Transverse colon (tissue), 4 donors: ENCODE measurements at regions not wholly inside any gene's neighbourhood (a gene's known extent, or its start where the extent isn't known, plus 50 kb on each side); places are given as distances from the start of the nearest gene placed in this dataset.

Experiments
- DNase-seq: peaks from one replicate; pipeline ENCODE4 v3.0.0-alpha.2; 2019
- H3K27ac ChIP-seq, 4 donors: fragments of 200-600 bp; sonication (generic); 2 replicates each; pipeline ENCODE4 v1.5.1; 2016 to 2018; ENCODE audit warnings: inconsistent platforms in 4 of 4
- H3K27me3 ChIP-seq: fragments of 200-600 bp; sonication (generic); 2 replicates; pipeline ENCODE4 v1.5.1; 2017; ENCODE audit warnings: inconsistent platforms
- H3K36me3 ChIP-seq, 4 donors: fragments of 200-600 bp; sonication (generic); 2 replicates each; pipeline ENCODE4 v1.5.1; 2017 to 2019; ENCODE audit warnings: inconsistent platforms in 4 of 4
- H3K4me1 ChIP-seq, 4 donors: fragments of 200-600 bp; sonication (generic); 2 replicates each; pipeline ENCODE4 v1.5.1; 2017 to 2020; ENCODE audit warnings: inconsistent platforms in 4 of 4
- H3K4me3 ChIP-seq, 4 donors: fragments of 200-600 bp; sonication (generic); 1 replicate in 1 of 4; 2 replicates in 3 of 4; pipeline versions ENCODE4 v1.5.1 to v1.6.1; 2017 to 2019; ENCODE audit warnings: inconsistent platforms in 4 of 4
- H3K9me3 ChIP-seq, 2 donors: fragments of 200-600 bp; sonication (generic); 2 replicates each; pipeline ENCODE4 v1.5.1; 2017 to 2019; ENCODE audit warnings: inconsistent platforms in 2 of 2
- CTCF ChIP-seq, 5 experiments: fragments of 200-600 bp in 3 of 5; fragments of 450-650 bp in 2 of 5; sonication (generic) in 3 of 5; IDR thresholded peaks; 1 replicate in 2 of 5; 2 replicates in 3 of 5; pipeline ENCODE4 v1.5.1; 2016 to 2017; ENCODE audit warnings: antibody characterized with exemption in 5 of 5, inconsistent platforms in 3 of 5, mild to moderate bottlenecking in 2 of 5, moderate library complexity in 1 of 5
- EP300 ChIP-seq: sonication (generic); formaldehyde crosslinking; IDR thresholded peaks from one replicate; pipeline ENCODE4 v1.6.1; 2017; ENCODE audit warnings: antibody characterized with exemption, low read depth
- POLR2A ChIP-seq: fragments of 450-650 bp; IDR thresholded peaks from one replicate; pipeline ENCODE4 v1.6.1; 2016; ENCODE audit warnings: antibody characterized with exemption, mild to moderate bottlenecking, moderate library complexity
- POLR2AphosphoS5 ChIP-seq, 3 donors: sonication (generic); formaldehyde crosslinking; IDR thresholded peaks; one replicate each; pipeline ENCODE4 v1.6.1; 2016; ENCODE audit warnings: antibody characterized with exemption in 3 of 3
- WGBS, 2 donors: methylation state at CpG; one replicate each; pipeline ENCODE4 v1.1.5; 2018; ENCODE audit warnings: low coverage in 1 of 2; 5-methylcytosine and 5-hydroxymethylcytosine counted together
- in situ Hi-C, 4 donors: fragments of 200-750 bp; cut with MboI; loops; one replicate each; pipeline versions ENCODE4 v1.15.0 to v1.15.1; 2017; ENCODE audit warnings: low sequenced_read_pairs in 3 of 4, low pct_ligation_motif_present in 1 of 4, low pct_unique_long_range_greater_than_20kb in 1 of 4
- intact Hi-C: fragments of 100-400 bp; cut with DNase I; formaldehyde crosslinking; loops from one replicate; pipeline ENCODE4 v1.15.1; 2023; ENCODE audit warnings: low total_unique reads

- Histone ChIP-seq H3K4me3 (no peak overlapping the region), H3K36me3 (no peaks in the 10 kb centered on the region), H3K4me1 (peaks cover 0 to 5% (median 0%) of the 10 kb centered on the region in 4 donors), H3K27ac (no peak overlapping the region), H3K9me3 (no peaks in the 10 kb centered on the region), H3K27me3 (no peaks in the 10 kb centered on the region)
- 70 to 87% methylated on average over 2 of the region's 2 CpGs for WGBS, 2 donors
- no peak for DNase-seq
- TF ChIP-seq POLR2AphosphoS5 (IDR thresholded peaks at IDR 0.05) (no peak), EP300 (no peak), CTCF (IDR thresholded peaks at IDR 0.05) (no peak)
- in situ Hi-C loops, result no loop called here
- intact Hi-C loops, result no loop called here
Observed at GRCh38 chr2:146598791-146599190, 1246.0 kb upstream of the ACVR2A start.

DNA sequence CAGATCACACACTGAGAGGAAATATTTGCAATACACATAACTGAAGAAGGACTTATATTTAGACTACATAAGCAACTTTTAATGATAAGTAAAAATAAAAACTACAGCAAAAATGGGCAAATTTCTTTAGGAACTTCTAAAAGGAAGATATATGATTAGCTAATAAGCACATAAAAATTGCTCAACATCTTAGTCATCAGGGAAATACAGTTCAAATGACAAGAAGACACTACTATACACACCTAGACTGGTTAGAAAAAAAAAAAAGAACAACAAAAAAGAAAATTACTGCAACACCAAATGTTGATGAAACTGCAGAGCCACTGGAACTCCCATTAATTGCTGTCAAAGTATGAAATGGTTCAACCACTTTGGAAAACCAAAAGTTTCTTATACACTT is 1247.5 kb upstream of the ACVR2A start:
- DNase-seq, result no peak
- Histone ChIP-seq H3K4me3 (no peak overlapping the region), H3K9me3 (no peaks in the 10 kb centered on the region), H3K27me3 (no peaks in the 10 kb centered on the region), H3K36me3 (no peaks in the 10 kb centered on the region), H3K4me1 (no peaks in the 10 kb centered on the region), H3K27ac (no peak overlapping the region)
- in situ Hi-C loops, result no loop called here
- intact Hi-C loops, result no loop called here
- no peak for TF ChIP-seq POLR2AphosphoS5 (IDR thresholded peaks at IDR 0.05)
- TF ChIP-seq POLR2A, result no peak
- no peak for TF ChIP-seq EP300
- no peak for TF ChIP-seq CTCF (IDR thresholded peaks at IDR 0.05)

GRCh38 chr2:146591908-146592307 is 1252.9 kb upstream of the ACVR2A start:
- intact Hi-C loops (no loop called here), in situ Hi-C loops (no loop called here)
- Histone ChIP-seq H3K9me3 (no peaks in the 10 kb centered on the region), H3K4me1 (no peaks in the 10 kb centered on the region), H3K27me3 (no peaks in the 10 kb centered on the region), H3K27ac (no peak overlapping the region), H3K4me3 (no peak overlapping the region), H3K36me3 (no peaks in the 10 kb centered on the region)
- DNase-seq, result no peak
- TF ChIP-seq POLR2A (no peak), POLR2AphosphoS5 (IDR thresholded peaks at IDR 0.05) (no peak), CTCF (IDR thresholded peaks at IDR 0.05) (no peak), EP300 (no peak)
- 63 to 77% methylated on average over 4 of the region's 4 CpGs for WGBS, 2 donors

DNA sequence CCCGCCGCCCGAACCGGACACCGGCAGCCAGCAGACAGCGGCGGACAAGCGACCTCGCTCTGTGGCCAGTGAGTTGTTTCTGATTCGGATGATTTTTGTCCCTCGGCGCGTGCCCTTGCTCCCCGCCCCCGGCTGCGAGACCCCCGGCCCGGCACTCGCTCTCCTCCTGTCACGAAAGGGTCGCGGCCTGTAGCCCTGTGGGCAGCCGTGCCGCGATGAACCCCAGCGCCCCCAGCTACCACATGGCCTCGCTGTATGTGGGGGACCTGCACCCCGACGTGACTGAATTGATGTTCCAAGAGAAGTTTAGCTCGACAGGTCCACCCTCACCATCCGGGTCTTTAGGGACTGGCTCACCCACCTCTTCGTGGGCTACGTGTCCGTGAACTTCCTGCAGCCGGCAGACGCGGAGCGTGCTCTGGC is 1257.5 kb upstream of the ACVR2A start:
- H3K4me1 ChIP-seq, result no peaks in the 10 kb centered on the region
- DNase-seq, result no peak
- no peaks in the 10 kb centered on the region for H3K9me3 ChIP-seq
- no peaks in the 10 kb centered on the region for H3K27me3 ChIP-seq
- no peaks in the 10 kb centered on the region for H3K36me3 ChIP-seq
- 94% methylated on average over 38 of the region's 38 CpGs; no CpG with 5 or more reads in 1 of the 2 donors for WGBS, 2 donors
- no peak for TF ChIP-seq POLR2A
- H3K27ac ChIP-seq, result no peak overlapping the region
- in situ Hi-C loops (no loop called here), intact Hi-C loops (no loop called here)
- no peak overlapping the region for H3K4me3 ChIP-seq

- Histone ChIP-seq H3K27me3 (no peaks in the 10 kb centered on the region), H3K9me3 (no peaks in the 10 kb centered on the region), H3K36me3 (no peaks in the 10 kb centered on the region), H3K4me3 (no peak overlapping the region), H3K4me1 (no peaks in the 10 kb centered on the region), H3K27ac (no peak overlapping the region)
- intact Hi-C loops (no loop called here), in situ Hi-C loops (no loop called here)
- WGBS, 2 donors, result 82 to 94% methylated on average over 2 of the region's 2 CpGs
- TF ChIP-seq POLR2AphosphoS5 (IDR thresholded peaks at IDR 0.05), result no peak
- no peak for TF ChIP-seq EP300
- no peak for TF ChIP-seq POLR2A
- no peak for TF ChIP-seq CTCF (IDR thresholded peaks at IDR 0.05)
- DNase-seq, result no peak
Observed at GRCh38 chr2:146584316-146584715, 1260.5 kb upstream of the ACVR2A start.
